Astrocyte of the cerebellum (primary cell): ENCODE measurements at regions not wholly inside any gene's neighbourhood (a gene's known extent, or its start where the extent isn't known, plus 50 kb on each side); places are given as distances from the start of the nearest gene placed in this dataset.
A peak's percentile ranks its signal among the peaks of the same experiment; 100 is the strongest.

ENCODE experiments used
- DNase-seq: peaks from one replicate; pipeline ENCODE4 v3.0.0-alpha.2; 2011; ENCODE audit warnings: low read depth
- H3K4me3 ChIP-seq: 2 replicates; pipeline ENCODE4 v1.5.1; 2011; ENCODE audit warnings: mild to moderate bottlenecking, low read depth, low read length, moderate library complexity
- CTCF ChIP-seq: IDR thresholded peaks from 2 replicates; pipeline ENCODE4 v1.5.1; 2012; ENCODE audit warnings: low read length, low read depth, moderate library complexity, mild to moderate bottlenecking; ENCODE audit errors: missing control alignments
- in situ Hi-C: cut with HindIII; loops from 2 replicates; pipeline ENCODE4 v1.10.0; 2017; ENCODE audit warnings: low sequenced_read_pairs

DNA sequence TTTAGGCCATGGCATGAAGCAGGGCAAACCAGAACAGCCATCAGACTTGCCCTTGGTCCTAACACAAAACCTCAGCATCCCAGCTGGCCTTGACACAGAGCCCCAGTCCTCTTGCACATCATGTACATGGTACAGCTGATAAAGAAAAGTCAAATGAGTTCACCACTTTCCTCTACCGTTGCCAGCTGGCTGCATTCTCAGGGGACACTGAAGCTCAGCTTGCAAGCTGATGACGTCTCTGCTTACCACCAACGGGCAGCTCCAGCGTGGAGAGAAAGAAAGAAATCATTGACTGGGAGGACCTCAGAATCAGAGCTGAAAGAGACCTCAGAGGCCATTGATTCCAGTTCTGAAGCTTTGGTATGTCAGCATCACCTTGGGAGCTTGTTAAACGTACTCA lies 80.7 kb upstream of the CES5A start:
- in situ Hi-C loops: no loop called here
- no peak for DNase-seq
- no peak overlapping the region for H3K4me3 ChIP-seq
- no peak for TF ChIP-seq CTCF

DNA sequence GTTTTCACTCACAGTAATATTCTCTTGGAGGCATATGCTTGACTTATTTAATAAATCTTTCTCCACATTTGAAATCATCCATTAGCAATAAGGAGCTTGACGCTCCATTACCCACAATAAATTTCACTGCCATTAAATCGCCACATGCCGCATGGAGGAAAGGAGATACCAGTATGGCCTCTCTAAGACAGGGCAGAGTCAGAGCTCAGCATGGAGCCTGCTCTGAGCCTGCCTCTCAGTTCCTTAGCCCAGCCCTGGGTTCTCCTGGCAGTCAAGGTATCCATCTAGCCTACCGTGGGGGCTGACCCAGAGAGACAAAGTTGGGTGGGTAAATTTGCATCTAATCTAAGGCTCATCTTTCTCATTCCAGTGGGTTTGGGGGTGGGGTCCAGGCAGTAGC lies 80.3 kb upstream of the CES5A start:
- H3K4me3 ChIP-seq: no peak overlapping the region
- no peak for DNase-seq
- TF ChIP-seq CTCF: no peak
- in situ Hi-C loops: no loop called here

DNA sequence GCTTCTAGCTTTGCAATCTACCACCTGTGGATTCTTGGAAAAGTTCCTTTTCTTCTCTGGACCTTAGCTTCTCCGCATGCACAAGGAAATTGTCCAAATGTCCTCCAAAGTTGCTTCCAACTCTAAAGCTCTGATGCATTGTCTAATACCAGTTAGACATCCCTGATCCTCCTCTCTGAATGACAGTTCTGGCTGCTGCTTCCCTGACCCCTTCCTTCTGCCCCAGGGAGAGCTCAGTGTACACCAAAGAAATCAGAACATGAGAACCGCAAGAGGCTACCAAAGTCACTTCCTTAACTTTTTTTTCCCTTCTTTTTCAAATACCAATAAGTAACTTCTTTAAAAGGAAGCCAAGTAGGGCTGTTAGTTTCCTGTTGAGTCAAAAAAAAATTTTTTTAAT lies 79.7 kb upstream of the CES5A start:
- no peak overlapping the region for H3K4me3 ChIP-seq
- no peak for TF ChIP-seq CTCF
- in situ Hi-C loops: no loop called here
- DNase-seq: no peak

DNA sequence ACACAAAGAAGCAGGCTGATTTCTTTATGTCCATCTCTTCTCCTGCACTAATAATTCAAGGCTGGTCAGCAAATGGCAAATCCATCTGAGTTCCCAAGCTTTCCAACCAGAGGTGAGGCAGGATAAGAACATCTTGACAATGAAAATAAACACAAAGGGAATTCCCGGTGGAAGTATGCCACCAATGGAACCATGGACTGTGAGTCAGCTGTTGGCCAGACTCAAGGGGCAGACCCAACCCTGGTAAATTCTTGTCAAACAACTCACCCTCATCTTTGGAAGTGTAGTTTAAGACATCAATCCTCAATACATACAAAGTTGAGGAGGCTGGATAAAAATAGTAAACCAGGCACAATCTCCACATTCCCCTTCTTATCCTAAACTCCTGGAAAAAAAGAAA lies 74.3 kb upstream of the CES5A start:
- in situ Hi-C loops: no loop called here
- no peak for DNase-seq
- TF ChIP-seq CTCF: no peak
- H3K4me3 ChIP-seq: no peak overlapping the region

DNA sequence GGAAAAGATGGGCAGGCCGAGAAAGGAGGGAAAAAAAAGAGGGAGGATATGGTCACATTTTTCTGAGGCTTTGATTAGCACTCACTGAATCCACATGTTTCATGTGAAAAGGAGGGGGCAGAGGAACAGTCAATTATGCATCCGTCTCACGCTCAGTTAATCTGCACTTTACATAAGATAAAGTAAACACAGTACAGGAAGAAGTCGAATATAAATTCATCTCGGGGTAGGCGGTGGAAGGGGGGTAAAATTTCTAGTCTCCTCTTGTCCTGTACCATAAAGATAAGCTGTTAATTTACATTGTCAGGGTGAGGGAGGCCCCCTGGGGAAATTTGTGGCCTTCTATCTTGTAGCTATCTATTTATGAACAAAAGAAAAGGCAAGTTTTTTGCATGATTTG lies 73.1 kb upstream of the CES5A start:
- no peak for TF ChIP-seq CTCF
- in situ Hi-C loops: no loop called here
- H3K4me3 ChIP-seq: no peak overlapping the region
- DNase-seq: no peak

- no peak overlapping the region for H3K4me3 ChIP-seq
- in situ Hi-C loops: no loop called here
- no peak for TF ChIP-seq CTCF
- no peak for DNase-seq
These were observed 72.2 kb upstream of the CES5A start for GRCh38 chr16:55947366-55947765.

DNA sequence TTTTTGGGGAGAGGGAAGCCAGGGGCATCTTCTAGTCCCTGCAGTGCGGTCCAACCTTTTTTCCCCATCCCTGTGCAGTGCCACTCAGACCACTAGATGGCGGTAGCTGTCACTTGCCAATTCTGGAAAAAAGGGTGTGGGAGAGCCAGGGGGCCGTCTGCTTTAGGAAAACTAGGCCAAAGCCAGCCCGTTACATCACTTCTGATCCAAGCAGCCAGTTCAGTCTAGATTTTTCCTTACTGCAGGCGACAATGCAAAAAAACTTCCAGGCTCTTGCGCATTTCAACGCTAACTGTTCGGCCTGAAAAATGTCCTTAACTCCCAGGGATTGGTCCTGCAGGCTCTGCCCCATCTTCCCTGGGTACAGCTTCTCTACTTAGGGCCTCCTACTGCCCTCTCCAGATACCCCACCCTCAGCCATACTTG lies 69.2 kb upstream of the CES5A start:
- TF ChIP-seq CTCF: peak; percentile 98
- peak; percentile 28 for DNase-seq
- no peak overlapping the region for H3K4me3 ChIP-seq
- in situ Hi-C loops: loop anchor here (5.0 kb wide), 1 partner anchor 383 kb away; no protein-coding TSS in a partner anchor
